ENCODE measurements at regions not wholly inside any gene's neighbourhood (a gene's known extent, or its start where the extent isn't known, plus 50 kb on each side); places are given as distances from the start of the nearest gene placed in this dataset.
"Not testable (repeated sequence)": the region's sequence is repeated elsewhere in the genome, so short reads cannot be mapped to it uniquely, and the experiment has no call there.

DNA sequence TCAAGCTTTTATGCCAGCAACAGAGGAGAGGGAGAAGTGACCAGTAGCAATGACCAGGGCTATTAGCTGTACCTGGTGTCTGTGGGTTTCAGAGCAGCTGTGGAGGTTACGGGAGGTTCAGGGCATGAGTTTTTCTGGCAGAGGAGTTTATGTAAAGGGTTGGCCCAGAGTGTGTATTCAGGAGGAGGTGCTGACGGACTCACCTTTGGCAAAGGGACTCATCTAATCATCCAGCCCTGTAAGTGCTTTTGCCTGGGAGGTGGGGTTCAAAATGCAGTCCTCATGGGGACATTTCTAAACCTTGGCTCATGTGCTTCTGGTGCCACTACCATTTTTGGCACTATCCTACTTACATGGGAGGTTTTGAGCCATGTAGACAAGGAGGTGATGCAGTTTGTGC lies 95.3 kb downstream of the DAD1 start:
- no peak for TF ChIP-seq SP1 (IDR thresholded peaks at IDR 0.05)
- TF ChIP-seq SUZ12 (IDR thresholded peaks at IDR 0.05) = no peak
- TF ChIP-seq, protein P1, sequence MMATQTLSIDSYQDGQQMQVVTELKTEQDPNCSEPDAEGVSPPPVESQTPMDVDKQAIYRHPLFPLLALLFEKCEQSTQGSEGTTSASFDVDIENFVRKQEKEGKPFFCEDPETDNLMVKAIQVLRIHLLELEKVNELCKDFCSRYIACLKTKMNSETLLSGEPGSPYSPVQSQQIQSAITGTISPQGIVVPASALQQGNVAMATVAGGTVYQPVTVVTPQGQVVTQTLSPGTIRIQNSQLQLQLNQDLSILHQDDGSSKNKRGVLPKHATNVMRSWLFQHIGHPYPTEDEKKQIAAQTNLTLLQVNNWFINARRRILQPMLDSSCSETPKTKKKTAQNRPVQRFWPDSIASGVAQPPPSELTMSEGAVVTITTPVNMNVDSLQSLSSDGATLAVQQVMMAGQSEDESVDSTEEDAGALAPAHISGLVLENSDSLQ (IDR thresholded peaks at IDR 0.05) = no peak
- no peak for TF ChIP-seq FOXK2 (IDR thresholded peaks at IDR 0.05)
- TF ChIP-seq LEF1 (IDR thresholded peaks at IDR 0.05; ENCODE audit: borderline replicate concordance) = no peak
- POLR2A ChIA-PET = no interaction called here
- CTCF ChIA-PET = interaction anchor here (1.2 kb wide), 1 partner anchor 14 kb away, joined by 3 read pairs; no protein-coding TSS in a partner anchor
- no peak for DNase-seq (ENCODE audit: extremely low spot score)

DNA sequence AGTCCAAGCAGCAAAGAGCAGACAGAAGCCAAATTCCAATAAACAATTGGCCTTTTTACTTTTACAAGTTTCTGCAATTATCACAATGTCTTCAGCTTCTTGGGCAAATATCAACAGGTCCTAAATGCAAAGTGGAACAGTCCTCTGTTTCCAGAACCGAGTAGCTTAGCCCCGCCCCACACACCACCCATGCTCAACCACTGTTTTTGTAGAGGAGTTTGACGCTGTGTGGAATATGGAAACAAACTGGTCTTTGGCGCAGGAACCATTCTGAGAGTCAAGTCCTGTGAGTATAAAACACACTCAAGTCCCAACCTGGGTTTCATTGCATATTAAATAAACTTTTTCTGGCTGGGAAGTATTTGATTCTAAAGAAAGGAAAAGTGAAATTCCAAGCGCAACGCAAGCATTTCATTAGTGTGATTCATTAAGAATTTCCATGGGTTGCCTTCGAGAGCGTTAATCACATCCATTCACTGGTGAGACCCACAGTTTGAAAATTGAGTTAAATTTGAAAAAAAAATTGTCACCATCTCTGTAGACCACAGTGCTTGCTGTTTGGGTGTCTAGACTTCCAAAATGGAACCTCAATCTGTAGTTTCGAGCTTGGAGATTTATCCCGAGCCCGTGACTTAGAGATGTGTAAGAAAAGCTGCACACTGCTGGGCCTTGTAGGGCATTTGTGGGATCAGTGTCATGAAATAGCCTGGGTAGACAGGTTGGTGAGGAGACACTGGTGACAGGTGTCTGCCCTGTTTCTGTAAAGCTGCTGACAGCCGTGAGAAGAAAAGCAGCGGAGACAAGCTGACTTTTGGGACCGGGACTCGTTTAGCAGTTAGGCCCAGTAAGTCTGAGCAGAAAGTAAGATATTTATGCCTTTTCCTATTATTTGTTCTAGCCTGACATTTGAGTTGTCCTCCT lies 96.1 kb downstream of the DAD1 start:
- POLR2A ChIA-PET = no interaction called here
- CTCF ChIA-PET = interaction anchor here (1.2 to 1.4 kb wide), 2 partner anchors 15 to 103 kb away, joined by 3 read pairs; no protein-coding TSS in a partner anchor
- DNase-seq (ENCODE audit: extremely low spot score) = no peak
- TF ChIP-seq, protein P1 (IDR thresholded peaks at IDR 0.05) = no peak
- no peak for TF ChIP-seq SP1 (IDR thresholded peaks at IDR 0.05)
- no peak for TF ChIP-seq HDGF (IDR thresholded peaks at IDR 0.05; ENCODE audit: borderline replicate concordance)
- no peak for TF ChIP-seq CTBP1 (IDR thresholded peaks at IDR 0.05; ENCODE audit: borderline replicate concordance)
- no peak for TF ChIP-seq FOXA1 (IDR thresholded peaks at IDR 0.05)
- no peak for TF ChIP-seq BHLHE40 (IDR thresholded peaks at IDR 0.05; ENCODE audit: borderline replicate concordance)
- no peak for TF ChIP-seq FOXM1 (IDR thresholded peaks at IDR 0.05; ENCODE audit: borderline replicate concordance)
- TF ChIP-seq NFRKB (IDR thresholded peaks at IDR 0.05) = no peak

DNA sequence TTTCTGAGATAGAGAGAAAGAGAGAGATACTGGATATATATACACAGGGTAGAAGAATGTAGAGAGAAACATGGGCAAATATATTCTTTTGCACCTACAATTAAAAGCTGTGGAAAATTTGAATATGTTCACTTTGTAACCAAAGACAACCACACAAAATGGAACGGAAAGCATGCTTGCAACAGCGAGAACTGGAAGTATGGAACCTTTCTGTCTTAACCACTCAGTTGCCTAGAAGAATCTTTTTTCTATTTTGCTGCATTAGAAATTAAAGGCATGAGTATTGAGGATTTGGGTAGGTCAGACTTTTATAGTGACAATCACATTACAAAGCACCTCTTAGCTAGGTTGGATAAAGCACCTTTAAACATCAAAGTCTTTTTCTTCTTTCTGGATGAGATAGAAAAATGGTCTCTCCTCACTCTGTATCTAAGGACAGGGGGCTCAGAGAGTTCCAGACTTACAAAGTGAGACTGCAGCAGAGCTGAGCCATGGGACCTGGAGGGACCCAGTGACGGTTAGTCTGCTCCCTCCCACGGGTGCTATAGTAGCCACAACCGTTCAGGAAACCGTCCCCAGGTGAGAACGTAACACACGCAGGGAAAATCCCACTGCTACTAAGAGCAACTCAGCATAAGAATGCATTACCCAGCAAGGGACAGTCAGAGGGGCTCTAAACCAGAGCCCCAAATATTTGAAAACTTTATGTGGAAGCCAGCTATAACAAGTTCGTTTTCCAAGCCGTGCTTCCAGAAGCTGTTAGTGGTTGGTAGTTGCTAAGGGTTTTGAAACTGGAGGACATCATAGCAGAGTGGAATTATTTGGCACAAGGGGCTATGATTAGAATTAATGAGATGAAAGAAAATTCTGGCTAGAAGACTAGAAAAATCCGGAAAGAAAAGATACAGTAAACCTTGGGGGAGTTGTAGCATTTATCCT lies 97.1 kb downstream of the DAD1 start:
- POLR2A ChIA-PET = no interaction called here
- DNase-seq (ENCODE audit: extremely low spot score) = no peak
- TF ChIP-seq LEF1 (IDR thresholded peaks at IDR 0.05; ENCODE audit: borderline replicate concordance) (no peak), BHLHE40 (IDR thresholded peaks at IDR 0.05; ENCODE audit: borderline replicate concordance) (no peak), FOXK2 (IDR thresholded peaks at IDR 0.05) (no peak), SP1 (IDR thresholded peaks at IDR 0.05) (no peak), L3MBTL2 (conservative IDR thresholded peaks at IDR 0.05) (no peak), FOXA1 (IDR thresholded peaks at IDR 0.05) (no peak), FOXM1 (IDR thresholded peaks at IDR 0.05; ENCODE audit: borderline replicate concordance) (no peak), CTBP1 (IDR thresholded peaks at IDR 0.05; ENCODE audit: borderline replicate concordance) (no peak), ELF4 (IDR thresholded peaks at IDR 0.05) (no peak), TARDBP (IDR thresholded peaks at IDR 0.05) (no peak), NFRKB (IDR thresholded peaks at IDR 0.05) (no peak), ZNF384 (IDR thresholded peaks at IDR 0.05) (no peak), HDGF (IDR thresholded peaks at IDR 0.05; ENCODE audit: borderline replicate concordance) (no peak), ARNT (IDR thresholded peaks at IDR 0.05) (no peak)
- TF ChIP-seq, protein P1 (IDR thresholded peaks at IDR 0.05) = no peak
- CTCF ChIA-PET = interaction anchor here (1.4 kb wide), 1 partner anchor 103 kb away, joined by 3 read pairs; no protein-coding TSS in a partner anchor

DNA sequence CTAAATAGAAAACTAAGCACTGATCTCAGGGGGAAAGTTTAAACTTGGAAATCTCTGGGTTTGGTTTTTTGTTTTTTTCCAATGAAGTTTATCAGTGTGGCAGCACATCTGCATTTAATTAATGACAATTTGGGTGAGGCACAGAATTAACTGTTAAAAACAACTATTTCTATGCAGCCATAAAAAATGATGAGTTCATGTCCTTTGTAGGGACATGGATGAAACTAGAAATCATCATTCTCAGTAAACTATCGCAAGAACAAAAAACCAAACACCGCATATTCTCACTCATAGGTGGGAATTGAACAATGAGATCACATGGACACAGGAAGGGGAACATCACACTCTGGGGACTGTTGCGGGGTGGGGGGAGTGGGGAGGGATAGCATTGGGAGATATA lies 98.0 kb downstream of the DAD1 start:
- DNase-seq (ENCODE audit: extremely low spot score); CTCF ChIA-PET; POLR2A ChIA-PET: not testable (repeated sequence)

DNA sequence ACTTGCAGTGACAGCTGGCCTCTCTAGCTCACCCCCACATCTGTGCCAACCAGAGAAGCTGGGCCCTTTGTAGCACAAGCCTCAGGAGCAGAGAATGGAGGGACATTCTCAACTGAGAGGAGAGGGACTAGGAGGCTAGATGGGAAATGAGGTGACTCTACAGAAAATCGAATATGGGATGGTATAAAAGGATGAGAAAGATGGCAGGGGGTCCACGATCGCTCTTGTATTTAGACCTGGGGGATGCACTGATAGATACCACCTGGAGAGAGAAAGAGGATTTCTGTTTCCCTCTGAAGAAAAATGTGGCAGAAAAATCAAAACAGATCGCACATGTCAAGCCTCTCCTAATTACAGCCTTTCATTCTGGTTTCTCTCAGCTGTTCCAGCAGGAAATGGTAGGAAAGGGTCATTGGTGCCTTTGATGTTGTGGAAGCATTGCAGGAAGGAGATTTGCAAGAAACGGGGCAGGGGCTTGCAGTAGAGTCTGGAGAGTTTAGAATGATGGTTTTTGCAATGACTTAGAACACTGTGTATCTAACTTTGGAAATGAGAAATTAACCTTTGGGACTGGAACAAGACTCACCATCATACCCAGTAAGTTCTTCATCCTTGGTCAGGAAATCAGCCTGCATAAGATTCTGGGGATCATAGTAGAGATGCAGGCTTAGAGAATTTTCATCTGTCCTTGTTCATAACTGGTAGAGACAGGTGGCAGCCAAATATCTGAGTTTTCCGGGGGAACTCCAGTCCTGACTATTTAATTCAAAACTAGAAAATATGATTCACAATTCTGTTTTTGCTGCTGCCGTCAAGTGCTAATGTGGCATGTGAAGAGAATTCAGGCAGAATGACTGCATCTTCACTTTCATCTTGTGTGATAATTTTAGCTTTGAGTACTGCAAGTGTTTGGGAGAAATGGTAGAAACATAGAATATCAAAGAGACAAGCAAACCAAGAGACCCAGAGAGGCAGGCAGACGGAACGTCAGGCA lies 98.8 kb downstream of the DAD1 start:
- CTCF ChIA-PET = no interaction called here
- POLR2A ChIA-PET = no interaction called here
- TF ChIP-seq LEF1 (IDR thresholded peaks at IDR 0.05; ENCODE audit: borderline replicate concordance) = no peak
- TF ChIP-seq HDGF (IDR thresholded peaks at IDR 0.05; ENCODE audit: borderline replicate concordance) = no peak
- no peak for TF ChIP-seq FOXM1 (IDR thresholded peaks at IDR 0.05; ENCODE audit: borderline replicate concordance)
- TF ChIP-seq BHLHE40 (IDR thresholded peaks at IDR 0.05; ENCODE audit: borderline replicate concordance) = no peak
- no peak for TF ChIP-seq CTBP1 (IDR thresholded peaks at IDR 0.05; ENCODE audit: borderline replicate concordance)
- TF ChIP-seq NFRKB (IDR thresholded peaks at IDR 0.05) = no peak
- no peak for TF ChIP-seq FOXA1 (IDR thresholded peaks at IDR 0.05)
- TF ChIP-seq TARDBP (IDR thresholded peaks at IDR 0.05) = no peak
- TF ChIP-seq ZNF384 (IDR thresholded peaks at IDR 0.05) = no peak
- DNase-seq (ENCODE audit: extremely low spot score) = no peak

All from HEK293T (cell line).